Fibroblast of lung (primary cell): ENCODE measurements at regions not wholly inside any gene's neighbourhood (a gene's known extent, or its start where the extent isn't known, plus 50 kb on each side); places are given as distances from the start of the nearest gene placed in this dataset.

ENCODE experiments used
- DNase-seq, 2 donors: peaks; one replicate each; pipeline versions ENCODE4 v3.0.0 to v3.0.0-alpha.2; 2010; ENCODE audit warnings: low read depth in 2 of 2
- H2AFZ ChIP-seq: 2 replicates; pipeline ENCODE4 v1.5.1; 2012; ENCODE audit warnings: low read length, control low read depth, inconsistent platforms
- H3K27ac ChIP-seq: 2 replicates; pipeline ENCODE4 v1.5.1; 2011; ENCODE audit warnings: low read length, control low read depth; ENCODE audit not compliant: insufficient read depth
- H3K27me3 ChIP-seq: 2 replicates; pipeline ENCODE4 v1.5.1; 2011; ENCODE audit warnings: mild to moderate bottlenecking, low read length; ENCODE audit not compliant: control insufficient read depth, insufficient read depth
- H3K36me3 ChIP-seq: 2 replicates; pipeline ENCODE4 v1.5.1; 2011; ENCODE audit warnings: low read length; ENCODE audit not compliant: control insufficient read depth, insufficient read depth
- H3K4me1 ChIP-seq: 2 replicates; pipeline ENCODE4 v1.5.1; 2011; ENCODE audit warnings: low read length; ENCODE audit not compliant: control insufficient read depth, insufficient read depth; ENCODE audit errors: extremely low read depth
- H3K4me2 ChIP-seq: 2 replicates; pipeline ENCODE4 v1.5.1; 2011; ENCODE audit warnings: low read length, control low read depth; ENCODE audit not compliant: insufficient read depth; ENCODE audit errors: extremely low read depth
- H3K4me3 ChIP-seq, 4 experiments: fragments of 200-600 bp in 1 of 4; sonication (generic) in 1 of 4; replicated peaks in 1 of 4; 2 replicates each; pipeline ENCODE4 v1.5.1; 2011 to 2016; ENCODE audit warnings: low read length in 4 of 4, low read depth in 3 of 4, mild to moderate bottlenecking in 3 of 4, control low read depth in 2 of 4, inconsistent platforms in 1 of 4, mixed read lengths in 1 of 4; ENCODE audit not compliant: insufficient read depth in 1 of 4; ENCODE audit errors: control extremely low read depth in 1 of 4
- H3K79me2 ChIP-seq: 2 replicates; pipeline ENCODE4 v1.5.1; 2012; ENCODE audit warnings: mild to moderate bottlenecking, low read length, inconsistent platforms; ENCODE audit not compliant: control insufficient read depth, insufficient read depth
- H3K9ac ChIP-seq: 2 replicates; pipeline ENCODE4 v1.5.1; 2011; ENCODE audit warnings: mild to moderate bottlenecking, low read length, control low read depth; ENCODE audit not compliant: insufficient read depth
- H3K9me3 ChIP-seq: 2 replicates; pipeline ENCODE4 v1.5.1; 2012; ENCODE audit warnings: low read depth, low read length; ENCODE audit not compliant: control insufficient read depth, insufficient read depth
- H4K20me1 ChIP-seq: 2 replicates; pipeline ENCODE4 v1.5.1; 2011; ENCODE audit warnings: low read length; ENCODE audit not compliant: control insufficient read depth, insufficient read depth; ENCODE audit errors: extremely low read depth
- EZH2 ChIP-seq: IDR thresholded peaks from 2 replicates; pipeline ENCODE4 v1.5.1; 2012; ENCODE audit warnings: low read length, control low read depth, mild to moderate bottlenecking; ENCODE audit errors: missing control alignments
- TF ChIP-seq, protein P1 (sequence below), 2 donors: IDR thresholded peaks in 1 of 2; conservative IDR thresholded peaks in 1 of 2; 1 replicate in 1 of 2; 2 replicates in 1 of 2; pipeline ENCODE4 v1.5.1; 2011 to 2012; ENCODE audit warnings: low read length in 2 of 2, control low read depth in 1 of 2, inconsistent platforms in 1 of 2, low read depth in 1 of 2, mild to moderate bottlenecking in 1 of 2

DNA sequence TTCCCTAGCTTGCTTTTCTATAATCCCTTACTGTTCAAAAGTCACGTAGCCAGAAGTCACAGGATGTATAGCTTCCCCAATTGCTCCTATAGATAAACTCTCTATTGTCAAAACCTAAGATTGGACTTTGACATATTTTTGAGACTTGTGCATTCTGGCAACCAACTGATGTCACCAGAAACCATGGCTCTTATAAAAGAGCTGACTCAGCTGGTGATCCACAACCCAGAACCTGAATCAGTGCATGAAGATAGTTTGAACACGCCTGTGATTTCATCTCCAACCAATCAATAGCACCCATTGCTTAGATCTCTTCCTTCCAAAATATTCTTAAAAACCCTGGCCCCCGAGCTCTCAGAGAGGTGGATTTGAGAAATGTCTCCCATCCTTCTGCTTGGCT is 639.9 kb upstream of the PIK3C3 start:
- H3K4me2 ChIP-seq = no peak overlapping the region
- no peak overlapping the region for H3K9ac ChIP-seq
- DNase-seq = no peak
- no peaks in the 10 kb centered on the region for H3K36me3 ChIP-seq
- H4K20me1 ChIP-seq = no peaks in the 10 kb centered on the region
- TF ChIP-seq EZH2 = no peak
- TF ChIP-seq, protein P1, sequence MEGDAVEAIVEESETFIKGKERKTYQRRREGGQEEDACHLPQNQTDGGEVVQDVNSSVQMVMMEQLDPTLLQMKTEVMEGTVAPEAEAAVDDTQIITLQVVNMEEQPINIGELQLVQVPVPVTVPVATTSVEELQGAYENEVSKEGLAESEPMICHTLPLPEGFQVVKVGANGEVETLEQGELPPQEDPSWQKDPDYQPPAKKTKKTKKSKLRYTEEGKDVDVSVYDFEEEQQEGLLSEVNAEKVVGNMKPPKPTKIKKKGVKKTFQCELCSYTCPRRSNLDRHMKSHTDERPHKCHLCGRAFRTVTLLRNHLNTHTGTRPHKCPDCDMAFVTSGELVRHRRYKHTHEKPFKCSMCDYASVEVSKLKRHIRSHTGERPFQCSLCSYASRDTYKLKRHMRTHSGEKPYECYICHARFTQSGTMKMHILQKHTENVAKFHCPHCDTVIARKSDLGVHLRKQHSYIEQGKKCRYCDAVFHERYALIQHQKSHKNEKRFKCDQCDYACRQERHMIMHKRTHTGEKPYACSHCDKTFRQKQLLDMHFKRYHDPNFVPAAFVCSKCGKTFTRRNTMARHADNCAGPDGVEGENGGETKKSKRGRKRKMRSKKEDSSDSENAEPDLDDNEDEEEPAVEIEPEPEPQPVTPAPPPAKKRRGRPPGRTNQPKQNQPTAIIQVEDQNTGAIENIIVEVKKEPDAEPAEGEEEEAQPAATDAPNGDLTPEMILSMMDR (conservative IDR thresholded peaks at IDR 0.05 in 1 of 2, IDR thresholded peaks at IDR 0.05 in 1 of 2; ENCODE audit: low read depth in 1 of 2, low read length in 2 of 2) = no peak
- no peaks in the 10 kb centered on the region for H3K4me1 ChIP-seq
- no peaks in the 10 kb centered on the region for H3K9me3 ChIP-seq
- no peaks in the 10 kb centered on the region for H3K79me2 ChIP-seq
- H2AFZ ChIP-seq = no peak overlapping the region
- H3K27ac ChIP-seq = no peak overlapping the region
- H3K4me3 ChIP-seq = no peak overlapping the region
- no peaks in the 10 kb centered on the region for H3K27me3 ChIP-seq

DNA sequence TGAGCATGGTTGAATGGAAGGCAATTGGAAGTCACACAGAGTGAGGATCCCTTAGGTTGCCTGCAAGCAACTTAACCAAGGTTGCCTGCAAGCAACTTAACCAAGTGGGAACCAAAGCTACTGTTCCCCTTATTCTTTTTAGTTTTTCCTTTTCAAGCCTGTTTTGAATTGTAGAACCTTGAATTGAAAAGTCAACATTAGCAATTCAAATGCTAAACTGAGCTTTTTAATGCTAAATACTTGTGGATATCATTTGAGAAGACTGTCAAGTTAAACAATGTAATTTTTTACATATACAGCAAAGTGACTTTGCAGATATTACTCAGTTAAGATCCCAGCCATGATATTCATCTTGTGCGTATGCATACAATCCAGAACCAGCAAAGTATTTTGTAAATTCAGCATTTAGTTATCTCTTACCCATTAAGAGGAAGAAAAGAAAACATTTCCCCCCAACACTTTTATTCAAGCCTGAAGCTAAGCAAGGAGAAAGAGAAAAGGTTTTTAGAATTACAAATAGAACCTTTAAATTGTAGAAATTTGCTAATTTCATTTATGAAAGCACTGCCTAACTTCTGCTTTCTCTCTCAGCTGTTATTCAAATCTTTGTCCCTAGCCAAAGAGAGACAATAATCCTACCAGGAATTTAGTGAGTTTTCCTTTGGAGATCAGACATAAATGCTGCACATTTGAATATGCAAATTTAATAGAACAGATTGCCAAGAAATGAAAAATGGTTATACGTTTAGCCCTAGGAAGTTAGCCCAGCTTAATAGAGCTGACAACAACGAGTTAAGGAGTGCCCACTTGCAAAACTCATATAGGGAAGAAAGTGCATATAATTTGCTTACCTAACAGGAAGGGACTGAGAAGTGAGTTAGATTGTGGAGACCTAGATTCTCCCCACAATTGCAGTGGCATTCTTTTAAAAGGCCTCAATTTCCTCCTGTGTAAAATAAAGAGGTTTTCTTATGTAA is 643.2 kb upstream of the PIK3C3 start:
- Histone ChIP-seq H4K20me1 (no peaks in the 10 kb centered on the region), H3K27me3 (no peaks in the 10 kb centered on the region), H2AFZ (no peak overlapping the region), H3K27ac (no peak overlapping the region), H3K36me3 (no peaks in the 10 kb centered on the region), H3K4me1 (no peaks in the 10 kb centered on the region), H3K9ac (no peak overlapping the region), H3K4me2 (no peak overlapping the region), H3K9me3 (no peaks in the 10 kb centered on the region), H3K4me3 (no peak overlapping the region), H3K79me2 (no peaks in the 10 kb centered on the region)
- TF ChIP-seq, protein P1 (conservative IDR thresholded peaks at IDR 0.05 in 1 of 2, IDR thresholded peaks at IDR 0.05 in 1 of 2; ENCODE audit: low read depth in 1 of 2, low read length in 2 of 2) = no peak
- no peak for TF ChIP-seq EZH2
- no peak for DNase-seq

DNA sequence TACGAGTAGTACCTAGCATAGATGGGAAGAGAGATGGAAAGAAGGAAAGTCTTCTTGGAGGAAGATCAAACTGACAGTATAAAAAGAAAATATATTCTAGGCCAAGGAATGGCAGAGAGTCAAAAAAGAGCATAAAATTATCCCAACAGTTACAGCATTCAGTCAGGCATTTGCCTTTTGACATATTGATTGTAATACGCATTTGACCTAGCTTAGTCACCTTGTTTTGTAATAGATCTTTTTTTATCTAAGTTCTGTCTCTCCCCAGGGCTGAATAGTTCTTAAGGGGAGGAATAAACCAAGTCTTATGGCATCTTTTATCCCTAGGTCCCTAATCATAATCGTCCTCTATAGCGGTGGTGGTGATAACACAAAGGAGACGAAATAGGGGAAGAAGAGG is 657.3 kb upstream of the PIK3C3 start:
- Histone ChIP-seq H3K4me1 (no peaks in the 10 kb centered on the region), H3K9me3 (no peaks in the 10 kb centered on the region), H3K36me3 (no peaks in the 10 kb centered on the region), H3K27ac (no peak overlapping the region), H3K9ac (no peak overlapping the region), H3K27me3 (no peaks in the 10 kb centered on the region), H3K4me2 (no peak overlapping the region), H3K4me3 (no peak overlapping the region), H3K79me2 (no peaks in the 10 kb centered on the region), H4K20me1 (no peaks in the 10 kb centered on the region), H2AFZ (no peak overlapping the region)
- TF ChIP-seq EZH2 = no peak
- TF ChIP-seq, protein P1 (conservative IDR thresholded peaks at IDR 0.05 in 1 of 2, IDR thresholded peaks at IDR 0.05 in 1 of 2; ENCODE audit: low read depth in 1 of 2, low read length in 2 of 2) = no peak
- no peak for DNase-seq
